Activated naive CD4-positive, alpha-beta T cell treated with anti-CD3 and anti-CD28 coated beads for 36 hours (primary cell): ENCODE measurements at regions not wholly inside any gene's neighbourhood (a gene's known extent, or its start where the extent isn't known, plus 50 kb on each side); places are given as distances from the start of the nearest gene placed in this dataset.

ENCODE experiments used
- CTCF ChIA-PET: fragments of 350-600 bp; sonication (Branson Sonifier 250); formaldehyde crosslinking; loops from one replicate; lab custom pipeline; 2021; ENCODE audit warnings: antibody characterized with exemption; lab: Charles Lee
- DNase-seq: peaks from one replicate; pipeline ENCODE4 v3.0.0-alpha.2; 2020
- H3K27ac Mint-ChIP-seq: one replicate; pipeline ENCODE4 v1.8.0; 2021; ENCODE audit warnings: mild to moderate bottlenecking, mixed read lengths
- H3K27me3 Mint-ChIP-seq: one replicate; pipeline ENCODE4 v1.8.0; 2021; ENCODE audit warnings: low read depth, mixed read lengths
- H3K36me3 Mint-ChIP-seq: one replicate; pipeline ENCODE4 v1.8.0; 2021; ENCODE audit warnings: low read depth, mixed read lengths
- H3K4me1 Mint-ChIP-seq: one replicate; pipeline ENCODE4 v1.8.0; 2021; ENCODE audit warnings: low read depth, mixed read lengths
- H3K4me3 Mint-ChIP-seq: one replicate; pipeline ENCODE4 v1.8.0; 2021; ENCODE audit warnings: mild to moderate bottlenecking, moderate library complexity, mixed read lengths
- H3K9me3 Mint-ChIP-seq: one replicate; pipeline ENCODE4 v1.8.0; 2021; ENCODE audit warnings: mixed read lengths
- intact Hi-C: fragments of 100-400 bp; cut with micrococcal nuclease; formaldehyde crosslinking; loops from one replicate; pipeline ENCODE4 v1.15.1; 2023

DNA sequence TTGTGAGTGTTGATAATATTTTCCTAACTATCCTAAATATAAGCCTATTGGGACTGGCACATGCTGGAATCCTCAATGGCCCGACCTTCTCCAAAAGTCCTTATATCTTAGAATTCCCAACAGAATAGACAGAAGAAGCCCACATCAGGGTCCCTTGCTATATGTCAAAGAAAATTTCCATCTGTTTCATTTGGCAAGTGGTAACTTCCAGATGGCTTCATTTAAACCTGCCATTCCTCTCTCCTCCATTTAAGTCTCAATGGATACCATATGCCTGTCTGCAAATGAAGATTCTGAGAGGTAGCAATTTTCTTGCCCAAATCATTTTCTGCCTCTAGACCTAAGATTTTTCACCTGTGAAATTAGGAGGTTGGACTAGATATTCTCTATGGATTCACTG, 73.1 kb upstream of the KCNA4 start:
- Mint-ChIP-seq H3K9me3 (peaks cover 4% of the 10 kb centered on the region), H3K4me3 (no peak overlapping the region), H3K27me3 (no peaks in the 10 kb centered on the region), H3K36me3 (no peaks in the 10 kb centered on the region), H3K27ac (no peak overlapping the region), H3K4me1 (no peaks in the 10 kb centered on the region)
- intact Hi-C loops, result no loop called here
- CTCF ChIA-PET, result no interaction called here
- DNase-seq, result no peak

DNA sequence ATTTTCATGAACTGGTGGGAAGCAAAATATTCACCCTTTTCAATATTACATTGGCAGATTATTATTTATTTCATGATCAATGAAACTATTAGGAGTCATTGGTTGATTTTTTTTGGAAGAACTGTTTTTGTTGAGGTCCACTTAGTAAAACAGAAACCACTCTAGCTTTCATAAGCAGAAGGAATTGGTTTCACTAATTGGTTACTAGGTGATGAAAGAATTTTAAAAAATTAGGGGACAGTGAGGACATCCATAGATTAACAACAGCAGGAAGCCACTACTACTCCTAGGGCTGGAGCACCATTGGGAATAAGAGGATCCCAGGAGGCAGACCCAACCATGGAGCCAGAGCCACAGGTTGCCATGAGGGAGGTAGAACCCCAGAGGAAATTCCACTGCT, 74.4 kb upstream of the KCNA4 start:
- H3K4me3 Mint-ChIP-seq, result no peak overlapping the region
- no peaks in the 10 kb centered on the region for H3K27me3 Mint-ChIP-seq
- H3K4me1 Mint-ChIP-seq, result no peaks in the 10 kb centered on the region
- CTCF ChIA-PET, result no interaction called here
- H3K9me3 Mint-ChIP-seq, result peaks cover 2% of the 10 kb centered on the region
- DNase-seq, result no peak
- intact Hi-C loops, result no loop called here
- no peaks in the 10 kb centered on the region for H3K36me3 Mint-ChIP-seq
- H3K27ac Mint-ChIP-seq, result no peak overlapping the region

DNA sequence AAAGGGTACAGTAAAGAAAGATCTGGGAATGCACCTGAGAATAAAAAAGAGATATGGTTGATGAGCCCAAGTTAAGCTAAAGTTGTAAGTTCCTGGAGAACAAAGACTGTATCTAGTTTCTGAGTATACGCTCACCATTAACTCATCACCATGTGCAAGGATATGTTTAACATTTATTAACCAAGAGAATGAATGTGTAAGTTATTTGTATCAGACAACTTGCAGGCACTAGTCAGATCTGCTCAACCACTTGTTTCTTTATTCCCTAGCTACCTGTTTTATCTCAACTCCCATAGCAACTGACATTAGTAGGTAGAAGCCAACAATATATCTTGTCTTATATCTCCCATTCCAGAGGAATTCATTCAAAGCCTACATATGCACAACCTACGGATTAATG, 74.9 kb upstream of the KCNA4 start:
- Mint-ChIP-seq H3K9me3 (no peaks in the 10 kb centered on the region), H3K4me3 (no peak overlapping the region), H3K36me3 (no peaks in the 10 kb centered on the region), H3K27me3 (no peaks in the 10 kb centered on the region), H3K27ac (no peak overlapping the region), H3K4me1 (no peaks in the 10 kb centered on the region)
- DNase-seq, result no peak
- intact Hi-C loops, result no loop called here
- CTCF ChIA-PET, result no interaction called here

DNA sequence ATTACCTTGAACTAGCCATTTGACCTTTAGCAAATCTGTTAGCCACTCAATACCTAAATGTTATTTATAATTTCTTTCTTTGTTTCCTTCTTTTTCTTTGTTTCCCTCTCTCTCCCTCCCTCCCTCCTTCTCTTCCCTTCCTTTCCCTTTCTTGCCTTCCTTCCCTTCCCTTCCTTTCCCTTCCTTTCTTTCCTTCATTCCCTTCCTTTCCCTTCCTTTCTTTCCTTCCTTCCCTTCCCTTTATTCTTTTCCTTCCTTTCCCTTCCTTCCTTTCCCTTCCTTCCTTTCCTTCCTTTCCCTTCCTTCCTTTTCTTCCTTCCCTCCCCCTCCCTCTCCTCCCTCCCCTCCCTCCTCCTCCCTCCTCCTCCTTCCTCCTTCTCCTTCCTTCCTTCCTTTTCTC, 75.7 kb upstream of the KCNA4 start:
- CTCF ChIA-PET, result no interaction called here
- Mint-ChIP-seq H3K36me3 (peaks cover 2% of the 10 kb centered on the region), H3K4me1 (no peaks in the 10 kb centered on the region), H3K9me3 (no peaks in the 10 kb centered on the region), H3K27ac (no peak overlapping the region), H3K4me3 (no peak overlapping the region), H3K27me3 (no peaks in the 10 kb centered on the region)
- DNase-seq, result no peak
- intact Hi-C loops, result no loop called here

DNA sequence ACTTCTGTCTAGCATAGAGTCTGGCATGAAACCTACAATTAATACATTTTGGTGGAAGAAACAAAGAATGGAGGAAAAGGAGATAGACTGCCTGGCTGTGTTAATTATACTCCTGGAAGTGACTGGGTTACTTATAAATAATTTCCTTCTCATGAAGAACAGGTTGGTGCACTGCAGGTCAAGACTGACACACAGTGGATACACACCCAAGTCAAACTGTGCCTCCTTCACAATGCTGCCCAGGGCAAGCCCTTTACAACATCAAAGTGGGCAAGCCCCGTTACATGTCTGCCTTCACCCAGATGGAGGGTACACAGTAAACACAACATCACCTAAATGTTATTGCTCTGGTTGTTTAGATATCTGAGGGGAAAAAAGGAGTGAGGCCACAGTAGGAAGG, 83.7 kb upstream of the KCNA4 start:
- Mint-ChIP-seq H3K27me3 (no peaks in the 10 kb centered on the region), H3K27ac (no peak overlapping the region), H3K9me3 (peaks cover 13% of the 10 kb centered on the region), H3K4me3 (no peak overlapping the region), H3K4me1 (no peaks in the 10 kb centered on the region), H3K36me3 (peaks cover 2% of the 10 kb centered on the region)
- intact Hi-C loops, result no loop called here
- CTCF ChIA-PET, result interaction anchor here (1.3 kb wide), 1 partner anchor 93 kb away, joined by 3 read pairs; no protein-coding TSS in a partner anchor
- no peak for DNase-seq

DNA sequence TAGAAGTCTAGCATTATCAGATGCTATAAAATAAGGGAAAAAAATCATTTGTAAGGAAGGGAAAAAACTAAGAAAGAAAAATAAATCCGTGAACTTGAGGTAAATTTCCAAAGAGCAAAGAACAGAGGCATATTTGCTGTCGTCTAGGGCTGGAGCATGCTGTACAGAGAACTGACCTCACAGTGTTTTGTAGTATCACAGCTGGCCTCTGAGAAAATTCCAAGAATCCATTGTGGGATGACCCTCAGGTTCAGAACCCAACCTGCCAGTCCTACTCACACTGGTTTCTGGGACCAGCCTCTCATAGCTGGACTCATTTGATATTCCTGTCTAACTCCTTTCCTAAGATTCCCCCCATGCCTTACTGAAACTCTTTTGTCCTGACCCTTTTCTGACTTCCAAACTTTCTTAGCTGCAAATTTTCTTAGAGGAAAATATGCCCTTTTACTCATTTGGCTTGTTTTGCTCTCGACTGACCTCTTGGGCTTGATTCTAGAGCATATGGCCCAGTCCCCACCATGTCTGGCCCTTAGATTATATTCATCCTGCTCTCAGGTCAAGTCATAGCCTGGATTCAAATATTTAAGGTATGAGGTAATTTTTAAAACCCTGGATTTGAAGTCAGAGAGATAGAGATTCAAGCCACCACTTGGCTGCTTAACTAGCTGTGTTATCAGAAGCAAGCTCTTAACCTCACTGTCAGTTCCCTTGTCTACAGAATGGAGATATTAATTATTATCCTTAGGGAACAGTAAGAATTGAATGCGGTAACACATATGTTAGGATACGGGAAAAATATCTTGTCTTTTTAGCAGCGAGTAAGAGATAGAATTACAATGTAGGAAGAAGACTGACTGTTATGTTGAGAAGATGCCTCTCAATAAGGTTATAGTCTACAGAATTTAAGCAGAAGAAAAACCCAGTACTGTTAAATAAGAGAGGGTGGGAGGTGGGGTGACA, 89.7 kb upstream of the KCNA4 start:
- Mint-ChIP-seq H3K4me1 (no peaks in the 10 kb centered on the region), H3K4me3 (no peak overlapping the region), H3K36me3 (no peaks in the 10 kb centered on the region), H3K27me3 (no peaks in the 10 kb centered on the region), H3K9me3 (peaks cover 9% of the 10 kb centered on the region), H3K27ac (no peak overlapping the region)
- CTCF ChIA-PET, result interaction anchor here (0.6 to 0.9 kb wide), 2 partner anchors 23 to 25 kb away, joined by 3 to 4 read pairs; no protein-coding TSS in a partner anchor
- intact Hi-C loops, result no loop called here
- no peak for DNase-seq

DNA sequence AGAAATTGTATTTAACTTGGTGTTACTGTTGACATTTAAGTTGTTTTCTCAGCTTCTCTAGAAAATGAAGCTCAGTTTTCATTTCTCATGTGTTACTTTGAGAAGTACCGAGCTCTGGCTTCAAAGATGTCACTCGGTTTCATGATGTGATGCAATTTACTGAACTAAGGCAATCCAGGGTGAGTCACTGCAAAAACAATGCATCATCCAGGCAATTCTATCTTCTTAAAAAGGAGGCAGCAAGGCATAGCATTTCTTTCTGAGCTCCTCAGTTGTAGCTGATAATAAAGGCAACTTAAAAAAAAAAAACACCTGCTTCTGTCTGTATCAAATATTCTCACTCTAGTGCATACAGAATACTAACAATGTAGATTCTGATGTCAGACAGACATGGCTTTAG, 91.1 kb upstream of the KCNA4 start:
- Mint-ChIP-seq H3K36me3 (no peaks in the 10 kb centered on the region), H3K27ac (no peak overlapping the region), H3K27me3 (no peaks in the 10 kb centered on the region), H3K9me3 (peaks cover 9% of the 10 kb centered on the region), H3K4me1 (no peaks in the 10 kb centered on the region), H3K4me3 (no peak overlapping the region)
- intact Hi-C loops, result no loop called here
- CTCF ChIA-PET, result interaction anchor here (0.6 kb wide), 1 partner anchor 10 kb away, joined by 3 read pairs; no protein-coding TSS in a partner anchor
- no peak for DNase-seq

DNA sequence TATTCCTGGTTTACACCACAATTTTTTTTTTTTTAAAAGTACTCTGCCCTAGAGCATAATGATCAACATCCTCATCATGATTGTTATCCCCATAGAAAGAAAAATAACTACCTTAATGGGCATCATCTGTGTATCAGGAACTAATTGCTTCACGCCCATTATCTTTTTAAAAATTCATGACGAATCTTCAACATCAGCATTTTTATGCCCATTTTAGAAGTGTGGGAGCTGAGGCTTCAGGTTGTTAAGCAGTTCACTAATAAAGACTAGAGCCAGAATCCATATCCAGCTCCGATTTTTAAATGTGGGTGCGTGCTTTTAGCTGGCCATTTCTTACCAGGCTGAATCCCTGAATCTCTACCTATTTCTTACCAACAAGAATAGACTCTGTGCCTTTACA, 92.9 kb upstream of the KCNA4 start:
- peaks cover 5% of the 10 kb centered on the region for H3K9me3 Mint-ChIP-seq
- H3K4me3 Mint-ChIP-seq, result no peak overlapping the region
- intact Hi-C loops, result no loop called here
- no peaks in the 10 kb centered on the region for H3K4me1 Mint-ChIP-seq
- CTCF ChIA-PET, result no interaction called here
- no peak for DNase-seq
- no peaks in the 10 kb centered on the region for H3K27me3 Mint-ChIP-seq
- no peaks in the 10 kb centered on the region for H3K36me3 Mint-ChIP-seq
- H3K27ac Mint-ChIP-seq, result no peak overlapping the region

DNA sequence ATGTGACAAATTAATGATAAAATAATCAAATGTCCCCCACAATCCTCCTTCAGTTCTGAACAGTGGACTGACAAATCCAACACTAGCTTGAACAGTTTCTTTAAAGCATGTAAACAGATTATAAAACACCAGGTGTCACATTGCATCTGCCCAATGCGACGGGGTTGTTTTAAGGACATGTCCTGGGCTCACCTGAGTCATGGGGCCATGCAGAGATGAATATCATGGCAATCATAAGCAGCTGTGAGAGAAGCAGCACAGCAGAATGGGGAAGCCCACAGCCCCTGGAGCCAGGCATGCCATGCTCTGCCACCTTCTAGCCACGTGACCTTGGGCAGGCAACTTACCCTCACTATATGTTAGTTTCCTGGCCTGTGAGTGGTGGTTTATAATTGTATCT, 93.9 kb upstream of the KCNA4 start:
- no peak overlapping the region for H3K27ac Mint-ChIP-seq
- H3K36me3 Mint-ChIP-seq, result no peaks in the 10 kb centered on the region
- DNase-seq, result no peak
- CTCF ChIA-PET, result no interaction called here
- intact Hi-C loops, result no loop called here
- peaks cover under 1% of the 10 kb centered on the region for H3K9me3 Mint-ChIP-seq
- no peaks in the 10 kb centered on the region for H3K4me1 Mint-ChIP-seq
- no peaks in the 10 kb centered on the region for H3K27me3 Mint-ChIP-seq
- H3K4me3 Mint-ChIP-seq, result no peak overlapping the region

DNA sequence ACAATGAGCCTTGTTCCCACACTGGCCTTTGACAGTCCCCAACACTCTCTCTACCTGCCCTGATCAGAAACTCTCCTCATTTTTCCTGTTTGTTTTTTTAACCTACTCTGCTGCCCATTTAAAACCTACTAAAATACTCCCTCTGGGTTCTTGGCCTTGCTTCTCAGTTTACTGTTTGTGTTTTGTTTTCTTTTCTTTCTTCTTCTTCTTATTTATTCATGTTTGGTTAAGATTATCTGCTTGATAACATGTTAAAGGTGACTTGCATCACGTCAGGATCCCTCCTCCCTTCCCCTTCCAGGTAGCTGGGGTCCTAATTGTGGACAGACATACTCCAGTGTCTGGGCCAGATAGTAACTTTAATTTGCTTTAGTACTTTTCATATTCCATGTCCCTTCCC, 95.0 kb upstream of the KCNA4 start:
- no peaks in the 10 kb centered on the region for H3K9me3 Mint-ChIP-seq
- intact Hi-C loops, result no loop called here
- H3K4me3 Mint-ChIP-seq, result no peak overlapping the region
- H3K27me3 Mint-ChIP-seq, result no peaks in the 10 kb centered on the region
- no peaks in the 10 kb centered on the region for H3K36me3 Mint-ChIP-seq
- CTCF ChIA-PET, result no interaction called here
- no peaks in the 10 kb centered on the region for H3K4me1 Mint-ChIP-seq
- no peak overlapping the region for H3K27ac Mint-ChIP-seq
- no peak for DNase-seq

DNA sequence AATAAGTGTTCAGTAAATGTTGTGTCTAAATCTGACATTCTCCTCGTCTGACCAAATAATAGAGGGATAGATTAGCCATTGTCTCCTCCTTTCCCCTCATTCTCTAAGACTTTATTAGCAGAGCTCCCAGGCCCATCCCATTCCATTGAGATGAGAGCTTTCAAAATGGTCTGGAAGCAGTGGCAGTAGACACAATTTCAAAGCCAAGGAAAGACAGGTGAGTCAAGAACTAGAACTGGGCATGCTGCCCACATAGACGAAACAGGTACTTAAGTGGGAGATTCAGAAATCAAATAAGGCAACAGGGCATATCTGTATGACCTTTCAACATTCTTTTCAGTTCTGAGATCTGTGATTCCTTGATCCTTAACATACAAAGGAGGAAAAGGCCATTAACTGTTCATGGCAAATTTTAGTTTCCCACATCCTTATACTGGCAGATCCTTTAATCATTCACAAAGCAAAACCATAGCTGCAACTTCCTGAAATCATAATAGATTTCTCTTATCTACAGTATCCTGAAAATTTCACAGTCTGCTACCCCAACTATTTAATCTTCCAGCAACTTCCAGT, 96.6 kb upstream of the KCNA4 start:
- DNase-seq, result no peak
- intact Hi-C loops, result no loop called here
- Mint-ChIP-seq H3K36me3 (no peaks in the 10 kb centered on the region), H3K4me1 (no peaks in the 10 kb centered on the region), H3K9me3 (no peaks in the 10 kb centered on the region), H3K4me3 (no peak overlapping the region), H3K27ac (no peak overlapping the region), H3K27me3 (no peaks in the 10 kb centered on the region)
- CTCF ChIA-PET, result no interaction called here

DNA sequence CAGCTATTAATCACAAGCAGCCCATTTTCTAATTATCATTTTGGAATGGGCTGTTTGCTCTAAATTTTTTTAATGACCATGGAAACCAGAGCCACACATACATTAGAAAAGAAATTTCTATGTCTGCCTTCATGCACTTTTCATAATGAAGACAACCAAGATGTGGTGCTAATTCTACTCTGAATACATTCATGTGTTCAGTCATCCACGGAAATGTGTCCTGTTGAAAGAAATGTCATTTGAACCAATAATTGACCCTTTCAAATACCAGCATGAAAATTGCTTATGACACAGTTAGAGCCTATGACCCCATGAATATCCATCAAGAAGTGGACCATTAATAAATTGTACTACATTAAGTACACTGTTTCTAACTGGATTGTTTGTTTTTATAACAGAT, 99.7 kb upstream of the KCNA4 start:
- no peaks in the 10 kb centered on the region for H3K27me3 Mint-ChIP-seq
- no peaks in the 10 kb centered on the region for H3K36me3 Mint-ChIP-seq
- peaks cover 2% of the 10 kb centered on the region for H3K9me3 Mint-ChIP-seq
- no peaks in the 10 kb centered on the region for H3K4me1 Mint-ChIP-seq
- no peak overlapping the region for H3K27ac Mint-ChIP-seq
- no peak overlapping the region for H3K4me3 Mint-ChIP-seq
- CTCF ChIA-PET, result interaction anchor here (0.7 kb wide), 1 partner anchor 684 kb away, joined by 3 read pairs; no protein-coding TSS in a partner anchor
- intact Hi-C loops, result no loop called here
- no peak for DNase-seq
